Upper lobe of left lung (tissue), 4 donors: ENCODE measurements at regions not wholly inside any gene's neighbourhood (a gene's known extent, or its start where the extent isn't known, plus 50 kb on each side); places are given as distances from the start of the nearest gene placed in this dataset.

Experiments used
- CTCF ChIP-seq, 6 experiments: fragments of 450-650 bp in 4 of 6; fragments of 200-600 bp in 2 of 6; sonication (generic) in 2 of 6; IDR thresholded peaks; one replicate each; pipeline ENCODE4 v1.5.1; 2016 to 2019; ENCODE audit warnings: antibody characterized with exemption in 6 of 6
- EP300 ChIP-seq, 4 donors: sonication (generic); formaldehyde crosslinking; IDR thresholded peaks; one replicate each; pipeline ENCODE4 v1.5.1; 2017; ENCODE audit warnings: antibody characterized with exemption in 4 of 4, control low read depth in 2 of 4
- POLR2A ChIP-seq, 4 donors: fragments of 450-650 bp; IDR thresholded peaks; one replicate each; pipeline ENCODE4 v1.5.1; 2016 to 2017; ENCODE audit warnings: antibody characterized with exemption in 4 of 4, mild to moderate bottlenecking in 2 of 4

GRCh38 chr20:4584510-4584909 is 101.7 kb upstream of the PRNP start:
- TF ChIP-seq CTCF (IDR thresholded peaks at IDR 0.05) (no peak), POLR2A (IDR thresholded peaks at IDR 0.05) (no peak), EP300 (IDR thresholded peaks at IDR 0.05) (no peak)
